GM12892 (cell line): ENCODE measurements at regions not wholly inside any gene's neighbourhood (a gene's known extent, or its start where the extent isn't known, plus 50 kb on each side); places are given as distances from the start of the nearest gene placed in this dataset.

Experiments used
- DNase-seq: peaks from one replicate; pipeline ENCODE4 v3.0.0; 2011; ENCODE audit not compliant: insufficient read length
- FAIRE-seq: peaks from 2 replicates; lab custom pipeline; 2011; peaks lifted over from hg19 to GRCh38; lab: Jason Lieb, UNC
- POLR2A ChIP-seq: IDR thresholded peaks from 2 replicates; pipeline ENCODE4 v1.6.1; 2011; ENCODE audit warnings: low read depth, low read length, control low read depth
- POLR2AphosphoS5 ChIP-seq: IDR thresholded peaks from 2 replicates; pipeline ENCODE4 v1.6.1; 2011; ENCODE audit warnings: low read depth, low read length, control low read depth
- TAF1 ChIP-seq: IDR thresholded peaks from 2 replicates; pipeline ENCODE4 v1.6.1; 2011; ENCODE audit warnings: low read depth, mild to moderate bottlenecking, control low read depth, low read length, borderline replicate concordance

DNA sequence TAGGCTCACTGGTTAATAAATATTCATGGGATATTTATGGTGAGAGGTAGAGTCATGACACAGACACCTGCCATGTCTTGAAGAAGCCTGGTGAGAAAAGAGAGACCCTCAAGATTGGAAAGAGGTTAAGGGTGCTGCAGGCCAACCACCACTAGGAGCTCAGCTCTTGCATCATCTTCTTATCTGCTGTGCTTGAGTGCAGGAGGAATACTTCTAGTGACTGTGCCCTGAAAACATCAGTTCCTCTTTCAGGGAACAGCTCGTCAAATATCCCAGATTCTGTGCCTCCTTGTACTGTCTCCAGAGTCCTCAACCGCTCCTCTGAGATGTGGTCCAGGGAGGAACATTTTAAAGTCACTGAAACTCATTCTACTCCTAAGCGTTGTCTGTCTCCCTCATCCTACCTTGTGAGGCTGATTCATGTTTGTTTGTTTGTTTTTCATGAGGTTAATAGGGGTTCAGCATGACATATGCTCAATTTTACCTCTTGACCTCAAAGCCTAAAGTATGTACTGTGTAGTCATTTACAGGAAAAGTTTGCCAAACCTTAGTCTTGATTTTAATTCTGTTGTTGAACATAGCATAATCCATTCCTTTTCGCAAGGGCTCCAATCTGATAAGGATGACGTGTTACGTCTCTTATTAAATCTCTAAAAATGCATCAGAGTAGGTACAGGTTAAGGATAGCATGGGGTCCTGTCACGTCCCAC is 293.1 kb downstream of the C7orf25 start:
- TF ChIP-seq TAF1, result no peak
- no peak for TF ChIP-seq POLR2AphosphoS5
- no peak for TF ChIP-seq POLR2A
- no peak for DNase-seq
- FAIRE-seq, result no peak

- TF ChIP-seq TAF1, result no peak
- TF ChIP-seq POLR2AphosphoS5, result no peak
- FAIRE-seq (no peak), DNase-seq (no peak)
Measured at GRCh38 chr7:42617806-42618457, 293.9 kb downstream of the C7orf25 start.

DNA sequence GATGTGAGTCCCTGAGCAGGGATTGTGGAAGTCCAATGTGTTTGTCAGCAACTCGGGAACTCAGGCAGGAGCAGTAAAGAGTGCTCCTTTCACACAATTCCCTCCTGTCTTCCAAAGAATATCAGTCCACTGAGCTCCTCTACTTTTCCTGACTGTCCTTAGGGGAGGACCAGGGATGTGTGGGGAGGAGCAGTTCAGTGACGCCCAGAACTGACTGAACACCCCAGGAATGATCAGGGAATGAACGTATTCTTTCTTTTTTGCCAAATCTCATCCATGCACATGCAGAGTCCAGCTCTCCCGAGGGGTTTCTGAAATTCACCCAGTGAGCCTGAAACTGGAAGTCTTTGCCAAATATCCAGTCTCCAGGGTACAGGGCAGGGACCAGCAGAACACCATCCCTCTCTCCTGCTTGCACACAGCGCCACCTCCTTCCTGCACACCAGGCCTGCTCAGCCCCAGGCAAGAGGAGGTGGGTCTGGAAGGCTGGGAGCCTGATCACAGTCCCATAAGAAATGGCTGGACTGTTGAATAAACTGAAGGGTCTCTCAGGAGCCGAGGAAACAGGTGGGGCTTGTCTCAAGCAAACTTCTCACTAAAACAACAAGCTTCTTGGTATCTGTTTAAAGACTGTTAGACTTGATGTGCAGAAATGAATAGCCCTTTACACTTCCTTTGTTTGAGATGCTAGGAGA is 294.7 kb downstream of the C7orf25 start:
- DNase-seq (no peak), FAIRE-seq (no peak)
- TF ChIP-seq POLR2A (no peak), TAF1 (no peak), POLR2AphosphoS5 (no peak)

- FAIRE-seq, result no peak
- TF ChIP-seq TAF1 (no peak), POLR2AphosphoS5 (no peak), POLR2A (no peak)
Measured at GRCh38 chr7:42614636-42615035, 297.2 kb downstream of the C7orf25 start.

DNA sequence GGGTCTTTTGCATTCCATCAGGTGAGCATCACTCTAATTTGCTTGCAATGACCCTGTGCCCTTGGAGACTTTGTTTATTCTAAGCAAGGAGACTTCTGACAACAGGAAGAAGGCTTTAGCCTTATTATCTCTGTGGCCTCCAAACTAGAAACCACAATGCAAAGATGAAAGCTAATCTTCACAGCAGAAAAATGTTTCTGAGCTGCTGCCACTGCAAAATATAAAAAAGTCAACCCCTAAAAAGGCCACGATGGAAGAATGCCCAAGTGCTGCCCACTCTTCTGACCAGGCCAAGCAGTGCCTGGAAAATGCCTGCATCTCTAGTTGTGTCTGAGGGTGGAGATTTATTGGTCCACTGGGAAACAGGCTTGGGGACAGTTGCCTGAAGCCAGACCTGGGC is 299.9 kb downstream of the C7orf25 start:
- FAIRE-seq (no peak), DNase-seq (no peak)
- no peak for TF ChIP-seq POLR2AphosphoS5
- TF ChIP-seq POLR2A, result no peak
- TF ChIP-seq TAF1, result no peak

More at GRCh38 chr7:42614636-42615035, 297.2 kb downstream of the C7orf25 start:
- no peak for DNase-seq

- no peak for DNase-seq
- FAIRE-seq, result no peak
- no peak for TF ChIP-seq TAF1
- TF ChIP-seq POLR2A, result no peak
- no peak for TF ChIP-seq POLR2AphosphoS5
Measured at GRCh38 chr7:42611289-42611928, 300.5 kb downstream of the C7orf25 start.

GRCh38 chr7:42606193-42606905 is 305.5 kb downstream of the C7orf25 start:
- TF ChIP-seq POLR2AphosphoS5 (no peak), POLR2A (no peak), TAF1 (no peak)
- no peak for DNase-seq
- FAIRE-seq, result no peak

GRCh38 chr7:42605406-42606192 is 306.3 kb downstream of the C7orf25 start:
- DNase-seq, result no peak
- FAIRE-seq, result no peak
- no peak for TF ChIP-seq TAF1
- TF ChIP-seq POLR2A, result no peak
- no peak for TF ChIP-seq POLR2AphosphoS5

- DNase-seq, result no peak
- FAIRE-seq, result no peak
- no peak for TF ChIP-seq POLR2A
Measured at GRCh38 chr7:42603496-42603895, 308.4 kb downstream of the C7orf25 start.

DNA sequence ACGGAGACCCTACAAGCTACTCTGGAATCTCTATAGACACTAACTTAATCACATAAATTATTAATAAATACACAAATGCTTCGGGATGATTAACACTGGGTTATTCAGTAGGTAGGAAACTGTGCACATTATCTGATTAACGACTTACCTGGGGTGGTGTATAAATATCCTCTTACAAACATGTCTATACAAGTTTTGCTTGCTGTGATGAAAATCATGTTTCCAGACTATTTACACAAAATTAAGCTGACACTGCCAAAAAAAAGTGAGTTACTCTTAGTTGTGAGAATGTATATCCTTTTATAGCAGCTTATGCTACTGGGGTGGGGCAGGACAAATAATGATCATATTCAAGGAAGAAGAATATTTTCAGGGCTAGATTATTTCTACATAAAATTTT is 314.6 kb downstream of the C7orf25 start:
- DNase-seq (no peak), FAIRE-seq (no peak)
- TF ChIP-seq TAF1, result no peak
- no peak for TF ChIP-seq POLR2AphosphoS5
- no peak for TF ChIP-seq POLR2A

DNA sequence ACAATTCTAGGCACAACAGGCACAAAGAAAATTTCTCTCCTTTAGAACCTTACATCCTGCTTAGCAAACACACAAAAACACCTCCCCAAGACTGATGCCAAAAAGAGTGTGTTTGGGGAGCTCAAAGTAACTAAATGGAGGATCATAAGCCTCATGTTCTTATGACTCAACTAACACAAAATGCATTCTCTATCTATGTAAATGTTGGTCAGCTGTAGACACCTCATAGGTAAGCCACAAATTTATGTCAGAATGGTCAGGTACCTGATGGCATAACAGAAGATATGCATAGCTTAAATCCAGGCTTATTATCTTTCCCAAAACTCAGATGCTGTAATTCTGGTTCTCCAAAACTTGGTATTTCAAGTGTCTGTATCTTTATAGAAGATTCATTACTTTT is 315.1 kb downstream of the C7orf25 start:
- TF ChIP-seq TAF1 (no peak), POLR2A (no peak), POLR2AphosphoS5 (no peak)
- FAIRE-seq (no peak), DNase-seq (no peak)
